ENCODE measurements at regions not wholly inside any gene's neighbourhood (a gene's known extent, or its start where the extent isn't known, plus 50 kb on each side); places are given as distances from the start of the nearest gene placed in this dataset.

DNA sequence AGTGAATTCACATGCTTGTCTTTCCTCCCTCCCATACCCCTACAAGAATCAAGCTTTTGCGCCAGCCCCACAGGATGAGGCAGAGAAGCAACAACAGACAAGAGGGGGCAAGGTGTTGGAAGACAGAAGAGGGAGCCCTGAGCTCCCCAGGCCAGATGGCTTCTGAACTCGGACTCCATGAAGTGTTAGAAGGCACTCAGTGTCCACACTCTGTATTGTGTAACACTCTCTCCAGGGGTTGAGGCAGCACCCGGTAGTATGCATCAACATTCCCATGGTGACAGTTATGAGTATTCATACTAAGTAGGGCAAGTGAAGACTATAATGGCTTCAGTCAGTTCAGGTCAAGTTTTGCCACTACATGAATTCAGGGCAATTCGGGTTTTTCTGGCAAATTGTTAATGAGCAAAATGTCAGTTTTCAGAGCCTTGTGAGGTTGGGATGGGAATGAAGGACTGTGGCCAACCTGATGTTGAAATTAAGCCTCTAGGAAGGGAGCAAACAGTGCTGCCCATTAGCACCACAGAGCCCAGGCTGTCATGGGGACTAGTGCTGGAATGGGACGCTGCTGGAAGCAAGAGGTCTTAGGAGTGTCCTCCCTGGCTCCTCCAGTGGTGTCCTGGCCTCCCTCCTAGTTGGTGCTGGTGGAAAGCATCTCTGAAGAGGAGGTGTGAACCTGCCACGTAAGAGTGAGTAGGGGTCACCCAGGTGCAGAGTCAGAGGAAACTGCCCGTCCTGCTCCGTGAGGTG is 79.4 kb downstream of the KLF15 start:
- H3K27me3 ChIP-seq (replicated peaks; ENCODE audit: insufficient read depth, low read depth, low read length, poor library complexity) = no peaks in the 10 kb centered on the region
- H3K4me3 ChIP-seq (ENCODE audit: low read depth, low read length, poor library complexity, severe bottlenecking) = no peak overlapping the region
- peaks cover 11% of the 10 kb centered on the region for H3K9me3 ChIP-seq (ENCODE audit: low read depth, low read length, poor library complexity, severe bottlenecking)
- no peaks in the 10 kb centered on the region for H3K4me1 ChIP-seq (ENCODE audit: insufficient read depth, low read length, poor library complexity, severe bottlenecking)
- no TSS peak for BruUV-seq (replicated peaks)
- ChIA-PET CTCF (no interaction called here), POLR2A (ENCODE audit: low non-redundant PET) (no interaction called here)
- TF ChIP-seq, protein P1, sequence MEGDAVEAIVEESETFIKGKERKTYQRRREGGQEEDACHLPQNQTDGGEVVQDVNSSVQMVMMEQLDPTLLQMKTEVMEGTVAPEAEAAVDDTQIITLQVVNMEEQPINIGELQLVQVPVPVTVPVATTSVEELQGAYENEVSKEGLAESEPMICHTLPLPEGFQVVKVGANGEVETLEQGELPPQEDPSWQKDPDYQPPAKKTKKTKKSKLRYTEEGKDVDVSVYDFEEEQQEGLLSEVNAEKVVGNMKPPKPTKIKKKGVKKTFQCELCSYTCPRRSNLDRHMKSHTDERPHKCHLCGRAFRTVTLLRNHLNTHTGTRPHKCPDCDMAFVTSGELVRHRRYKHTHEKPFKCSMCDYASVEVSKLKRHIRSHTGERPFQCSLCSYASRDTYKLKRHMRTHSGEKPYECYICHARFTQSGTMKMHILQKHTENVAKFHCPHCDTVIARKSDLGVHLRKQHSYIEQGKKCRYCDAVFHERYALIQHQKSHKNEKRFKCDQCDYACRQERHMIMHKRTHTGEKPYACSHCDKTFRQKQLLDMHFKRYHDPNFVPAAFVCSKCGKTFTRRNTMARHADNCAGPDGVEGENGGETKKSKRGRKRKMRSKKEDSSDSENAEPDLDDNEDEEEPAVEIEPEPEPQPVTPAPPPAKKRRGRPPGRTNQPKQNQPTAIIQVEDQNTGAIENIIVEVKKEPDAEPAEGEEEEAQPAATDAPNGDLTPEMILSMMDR (conservative IDR thresholded peaks at IDR 0.05; ENCODE audit: low read depth, low read length) = no peak
- no peak for TF ChIP-seq EZH2 (IDR thresholded peaks at IDR 0.05; ENCODE audit: borderline replicate concordance, low read depth, low read length, poor library complexity, severe bottlenecking)
- no peaks in the 10 kb centered on the region for H3K36me3 ChIP-seq (ENCODE audit: insufficient read depth, low read length, poor library complexity, severe bottlenecking)
- DNase-seq (ENCODE audit: low spot score) = no peak
- intact Hi-C loops (cut with micrococcal nuclease; ENCODE audit: unreplicated experiment) = no loop called here
- H3K27ac ChIP-seq (ENCODE audit: low read depth, low read length, poor library complexity, severe bottlenecking) = no peak overlapping the region

DNA sequence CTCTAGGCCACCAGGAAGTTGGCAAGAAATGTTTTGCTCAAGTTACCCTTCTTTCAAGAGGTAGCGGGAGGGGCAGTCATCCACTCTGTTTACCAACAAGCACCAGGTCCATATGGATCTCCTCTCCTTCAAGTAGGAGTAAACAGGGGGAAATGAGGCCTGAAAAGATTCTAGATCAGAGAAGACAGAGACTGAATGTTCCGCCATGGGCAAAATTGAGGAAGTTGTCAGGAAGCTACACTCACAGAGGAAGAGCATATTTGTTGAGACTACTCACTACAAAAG is 81.6 kb downstream of the KLF15 start:
- no peak for DNase-seq (ENCODE audit: low spot score)
- peaks cover 6% of the 10 kb centered on the region for H3K4me1 ChIP-seq (ENCODE audit: insufficient read depth, low read length, poor library complexity, severe bottlenecking)
- BruUV-seq (replicated peaks) = no TSS peak
- no peak overlapping the region for H3K27ac ChIP-seq (ENCODE audit: low read depth, low read length, poor library complexity, severe bottlenecking)
- H3K36me3 ChIP-seq (ENCODE audit: insufficient read depth, low read length, poor library complexity, severe bottlenecking) = no peaks in the 10 kb centered on the region
- H3K4me3 ChIP-seq (ENCODE audit: low read depth, low read length, poor library complexity, severe bottlenecking) = no peak overlapping the region
- intact Hi-C loops (cut with micrococcal nuclease; ENCODE audit: unreplicated experiment) = no loop called here
- no peaks in the 10 kb centered on the region for H3K27me3 ChIP-seq (replicated peaks; ENCODE audit: insufficient read depth, low read depth, low read length, poor library complexity)
- ChIA-PET POLR2A (ENCODE audit: low non-redundant PET) (interaction anchor here (0.6 kb wide), 1 partner anchor 74 kb away, joined by 4 read pairs; no protein-coding TSS in a partner anchor), CTCF (no interaction called here)
- no peaks in the 10 kb centered on the region for H3K9me3 ChIP-seq (ENCODE audit: low read depth, low read length, poor library complexity, severe bottlenecking)
- TF ChIP-seq, protein P1 (conservative IDR thresholded peaks at IDR 0.05; ENCODE audit: low read depth, low read length) = no peak
- TF ChIP-seq EZH2 (IDR thresholded peaks at IDR 0.05; ENCODE audit: borderline replicate concordance, low read depth, low read length, poor library complexity, severe bottlenecking) = no peak

DNA sequence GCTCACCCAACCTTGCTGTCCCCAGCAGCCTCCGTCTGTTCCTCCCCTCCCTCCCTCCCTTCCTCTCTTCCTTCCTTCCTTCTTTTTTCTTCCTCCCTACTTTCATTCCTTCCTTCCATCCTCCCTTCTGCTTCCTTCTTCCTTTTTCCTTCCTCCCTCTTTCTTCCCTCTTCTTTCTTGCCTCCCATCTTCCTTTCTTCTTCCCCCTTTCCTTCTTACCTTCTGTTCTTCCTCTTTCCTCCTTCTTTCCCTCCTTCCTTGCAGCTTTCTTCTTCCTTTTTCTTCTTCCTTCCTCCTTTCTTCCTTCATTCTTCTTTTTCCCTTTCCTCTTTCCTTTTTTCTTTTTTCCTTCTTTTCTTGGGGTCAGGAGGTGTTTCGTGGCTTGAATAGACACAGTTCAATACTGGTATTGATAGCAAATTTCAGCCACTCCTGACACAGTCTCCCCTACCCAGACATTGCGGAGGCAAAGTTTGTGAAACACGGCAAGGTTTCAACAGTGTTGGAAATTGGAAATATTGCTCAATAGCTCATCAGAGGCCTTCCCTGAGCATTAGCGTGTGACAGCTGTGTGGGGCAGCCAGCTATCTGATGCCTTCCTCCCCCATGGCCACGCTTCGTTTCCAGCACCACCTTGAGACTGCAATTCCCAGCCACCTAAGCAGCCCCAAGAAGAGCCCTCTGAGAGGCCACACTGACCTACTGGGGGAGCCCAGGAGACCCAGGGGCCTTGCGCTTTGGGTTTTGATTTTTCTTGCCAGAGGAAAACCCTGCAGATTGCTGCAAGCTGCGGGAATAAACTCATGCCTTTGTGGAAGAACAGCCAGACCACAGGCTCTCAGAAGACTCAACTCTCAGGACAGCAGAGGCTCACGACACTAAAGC is 82.2 kb downstream of the KLF15 start:
- no peak for DNase-seq (ENCODE audit: low spot score)
- Histone ChIP-seq H3K9me3 (ENCODE audit: low read depth, low read length, poor library complexity, severe bottlenecking) (no peaks in the 10 kb centered on the region), H3K27me3 (replicated peaks; ENCODE audit: insufficient read depth, low read depth, low read length, poor library complexity) (no peaks in the 10 kb centered on the region), H3K27ac (ENCODE audit: low read depth, low read length, poor library complexity, severe bottlenecking) (no peak overlapping the region), H3K36me3 (ENCODE audit: insufficient read depth, low read length, poor library complexity, severe bottlenecking) (no peaks in the 10 kb centered on the region), H3K4me1 (ENCODE audit: insufficient read depth, low read length, poor library complexity, severe bottlenecking) (peaks cover 12% of the 10 kb centered on the region), H3K4me3 (ENCODE audit: low read depth, low read length, poor library complexity, severe bottlenecking) (no peak overlapping the region)
- ChIA-PET CTCF (no interaction called here), POLR2A (ENCODE audit: low non-redundant PET) (interaction anchor here (0.6 kb wide), 1 partner anchor 74 kb away, joined by 4 read pairs; no protein-coding TSS in a partner anchor)
- no TSS peak for BruUV-seq (replicated peaks)
- TF ChIP-seq EZH2 (IDR thresholded peaks at IDR 0.05; ENCODE audit: borderline replicate concordance, low read depth, low read length, poor library complexity, severe bottlenecking) = no peak
- TF ChIP-seq, protein P1 (conservative IDR thresholded peaks at IDR 0.05; ENCODE audit: low read depth, low read length) = no peak
- intact Hi-C loops (cut with micrococcal nuclease; ENCODE audit: unreplicated experiment) = no loop called here

Data from A673 (cell line).